ENCODE measurements at regions not wholly inside any gene's neighbourhood (a gene's known extent, or its start where the extent isn't known, plus 50 kb on each side); places are given as distances from the start of the nearest gene placed in this dataset.
A peak's percentile ranks its signal among the peaks of the same experiment; 100 is the strongest.

- TF ChIP-seq DMBX1 (CRISPR knock-in tag; IDR thresholded peaks at IDR 0.05; ENCODE audit: borderline replicate concordance) (no peak), U2AF2 (optimal IDR thresholded peaks at IDR 0.05; ENCODE audit: low read depth, low read length) (no peak), HDAC2 (IDR thresholded peaks at IDR 0.05) (no peak), ARID1B (IDR thresholded peaks at IDR 0.05) (peak; percentile 83), ZNF707 (CRISPR knock-in tag; conservative IDR thresholded peaks at IDR 0.05) (no peak), CBX2 (IDR thresholded peaks at IDR 0.05; ENCODE audit: insufficient read depth, low read length, poor library complexity, severe bottlenecking) (no peak), SMARCB1 (IDR thresholded peaks at IDR 0.05; ENCODE audit: insufficient read length, low read depth) (no peak), ZFX (CRISPR knock-in tag; IDR thresholded peaks at IDR 0.05) (no peak), ZNF253 (CRISPR knock-in tag; conservative IDR thresholded peaks at IDR 0.05) (no peak), CC2D1A (IDR thresholded peaks at IDR 0.05) (no peak), ATF7 (IDR thresholded peaks at IDR 0.05) (peak; percentile 18; the same call in 1 of the 2 replicates), TRIM24 (IDR thresholded peaks at IDR 0.05) (peak in 1 of 2 experiments; percentile 23; a peak in 1 of 4 replicates), ARID3A (IDR thresholded peaks at IDR 0.05; ENCODE audit: borderline replicate concordance, low read depth, low read length) (peak; percentile 38; the same call in 1 of the 2 replicates), PML (IDR thresholded peaks at IDR 0.05; ENCODE audit: low read length) (no peak), YY1 (IDR thresholded peaks at IDR 0.05; ENCODE audit: borderline replicate concordance in 1 of 3, control insufficient read depth in 1 of 3, extremely low read depth in 1 of 3, insufficient read depth in 3 of 3, insufficient read length in 1 of 3, insufficient replicate concordance in 2 of 3, low read depth in 1 of 3, low read length in 2 of 3) (no peak)
- TF ChIP-seq, protein P1, sequence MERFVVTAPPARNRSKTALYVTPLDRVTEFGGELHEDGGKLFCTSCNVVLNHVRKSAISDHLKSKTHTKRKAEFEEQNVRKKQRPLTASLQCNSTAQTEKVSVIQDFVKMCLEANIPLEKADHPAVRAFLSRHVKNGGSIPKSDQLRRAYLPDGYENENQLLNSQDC (CRISPR knock-in tag; IDR thresholded peaks at IDR 0.05), result no peak
- TF ChIP-seq, protein P2, sequence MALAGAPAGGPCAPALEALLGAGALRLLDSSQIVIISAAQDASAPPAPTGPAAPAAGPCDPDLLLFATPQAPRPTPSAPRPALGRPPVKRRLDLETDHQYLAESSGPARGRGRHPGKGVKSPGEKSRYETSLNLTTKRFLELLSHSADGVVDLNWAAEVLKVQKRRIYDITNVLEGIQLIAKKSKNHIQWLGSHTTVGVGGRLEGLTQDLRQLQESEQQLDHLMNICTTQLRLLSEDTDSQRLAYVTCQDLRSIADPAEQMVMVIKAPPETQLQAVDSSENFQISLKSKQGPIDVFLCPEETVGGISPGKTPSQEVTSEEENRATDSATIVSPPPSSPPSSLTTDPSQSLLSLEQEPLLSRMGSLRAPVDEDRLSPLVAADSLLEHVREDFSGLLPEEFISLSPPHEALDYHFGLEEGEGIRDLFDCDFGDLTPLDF (CRISPR knock-in tag; IDR thresholded peaks at IDR 0.05), result no peak
- TF ChIP-seq, protein P3, sequence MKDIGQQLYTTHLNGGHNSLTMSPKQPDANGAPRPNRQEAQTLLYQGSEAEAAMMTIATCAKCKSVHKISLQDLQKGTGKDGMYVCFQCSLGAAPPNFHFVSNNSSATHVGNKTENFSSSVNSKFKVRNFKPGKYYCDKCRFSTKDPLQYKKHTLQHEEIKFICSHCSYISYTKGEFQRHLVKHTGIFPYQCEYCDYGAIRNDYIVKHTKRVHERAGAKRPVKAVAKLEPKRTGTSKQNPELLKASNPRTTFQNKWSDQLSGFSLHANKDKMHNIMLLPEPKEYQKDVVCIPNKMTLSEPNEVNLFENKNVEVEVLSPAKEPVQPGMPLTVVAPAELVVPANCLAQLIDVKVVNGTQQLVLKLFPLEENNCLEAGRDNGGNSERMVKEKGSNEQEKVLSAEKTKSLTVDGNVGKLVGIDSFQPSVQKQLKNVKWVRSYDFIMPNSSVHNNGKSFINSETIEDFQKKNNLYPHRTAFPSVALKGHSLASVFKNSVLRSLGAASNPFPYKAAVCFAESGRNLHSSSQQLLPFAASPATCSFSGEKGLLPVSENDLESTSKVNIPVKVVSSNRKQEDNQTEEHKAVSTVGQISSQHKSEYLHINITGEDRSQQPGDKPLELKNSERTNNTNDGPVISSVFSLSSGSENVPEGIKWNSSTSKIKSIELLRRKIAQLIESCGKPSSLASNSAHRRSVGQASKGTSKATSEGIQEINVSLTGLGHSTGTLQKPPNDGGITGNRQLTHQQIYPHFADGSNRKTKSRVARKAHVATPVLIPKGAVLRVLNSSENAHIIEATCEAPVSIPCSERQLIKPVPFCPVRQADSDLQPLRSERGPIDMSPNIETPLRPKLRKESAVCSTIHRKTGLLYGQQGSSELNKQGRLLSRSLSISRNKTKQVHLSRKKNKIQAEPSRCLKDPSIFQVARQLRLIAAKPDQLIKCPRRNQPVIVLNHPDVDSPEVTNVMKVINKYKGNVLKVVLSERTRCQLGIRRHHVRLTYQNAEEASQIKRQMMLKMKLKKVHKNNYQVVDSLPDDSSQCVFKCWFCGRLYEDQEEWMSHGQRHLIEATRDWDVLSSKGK (CRISPR knock-in tag; IDR thresholded peaks at IDR 0.05), result no peak
- TF ChIP-seq, protein P4, sequence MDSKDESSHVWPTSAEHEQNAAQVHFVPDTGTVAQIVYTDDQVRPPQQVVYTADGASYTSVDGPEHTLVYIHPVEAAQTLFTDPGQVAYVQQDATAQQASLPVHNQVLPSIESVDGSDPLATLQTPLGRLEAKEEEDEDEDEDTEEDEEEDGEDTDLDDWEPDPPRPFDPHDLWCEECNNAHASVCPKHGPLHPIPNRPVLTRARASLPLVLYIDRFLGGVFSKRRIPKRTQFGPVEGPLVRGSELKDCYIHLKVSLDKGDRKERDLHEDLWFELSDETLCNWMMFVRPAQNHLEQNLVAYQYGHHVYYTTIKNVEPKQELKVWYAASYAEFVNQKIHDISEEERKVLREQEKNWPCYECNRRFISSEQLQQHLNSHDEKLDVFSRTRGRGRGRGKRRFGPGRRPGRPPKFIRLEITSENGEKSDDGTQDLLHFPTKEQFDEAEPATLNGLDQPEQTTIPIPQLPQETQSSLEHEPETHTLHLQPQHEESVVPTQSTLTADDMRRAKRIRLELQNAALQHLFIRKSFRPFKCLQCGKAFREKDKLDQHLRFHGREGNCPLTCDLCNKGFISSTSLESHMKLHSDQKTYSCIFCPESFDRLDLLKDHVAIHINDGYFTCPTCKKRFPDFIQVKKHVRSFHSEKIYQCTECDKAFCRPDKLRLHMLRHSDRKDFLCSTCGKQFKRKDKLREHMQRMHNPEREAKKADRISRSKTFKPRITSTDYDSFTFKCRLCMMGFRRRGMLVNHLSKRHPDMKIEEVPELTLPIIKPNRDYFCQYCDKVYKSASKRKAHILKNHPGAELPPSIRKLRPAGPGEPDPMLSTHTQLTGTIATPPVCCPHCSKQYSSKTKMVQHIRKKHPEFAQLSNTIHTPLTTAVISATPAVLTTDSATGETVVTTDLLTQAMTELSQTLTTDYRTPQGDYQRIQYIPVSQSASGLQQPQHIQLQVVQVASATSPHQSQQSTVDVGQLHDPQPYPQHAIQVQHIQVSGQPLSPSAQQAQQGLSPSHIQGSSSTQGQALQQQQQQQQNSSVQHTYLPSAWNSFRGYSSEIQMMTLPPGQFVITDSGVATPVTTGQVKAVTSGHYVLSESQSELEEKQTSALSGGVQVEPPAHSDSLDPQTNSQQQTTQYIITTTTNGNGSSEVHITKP (IDR thresholded peaks at IDR 0.05; ENCODE audit: partially characterized antibody), result peak; percentile 48
Measured at GRCh38 chr5:57067597-57067924, 106.3 kb upstream of the GPBP1 start (continued).
